ENCODE measurements at regions not wholly inside any gene's neighbourhood (a gene's known extent, or its start where the extent isn't known, plus 50 kb on each side); places are given as distances from the start of the nearest gene placed in this dataset.

DNA sequence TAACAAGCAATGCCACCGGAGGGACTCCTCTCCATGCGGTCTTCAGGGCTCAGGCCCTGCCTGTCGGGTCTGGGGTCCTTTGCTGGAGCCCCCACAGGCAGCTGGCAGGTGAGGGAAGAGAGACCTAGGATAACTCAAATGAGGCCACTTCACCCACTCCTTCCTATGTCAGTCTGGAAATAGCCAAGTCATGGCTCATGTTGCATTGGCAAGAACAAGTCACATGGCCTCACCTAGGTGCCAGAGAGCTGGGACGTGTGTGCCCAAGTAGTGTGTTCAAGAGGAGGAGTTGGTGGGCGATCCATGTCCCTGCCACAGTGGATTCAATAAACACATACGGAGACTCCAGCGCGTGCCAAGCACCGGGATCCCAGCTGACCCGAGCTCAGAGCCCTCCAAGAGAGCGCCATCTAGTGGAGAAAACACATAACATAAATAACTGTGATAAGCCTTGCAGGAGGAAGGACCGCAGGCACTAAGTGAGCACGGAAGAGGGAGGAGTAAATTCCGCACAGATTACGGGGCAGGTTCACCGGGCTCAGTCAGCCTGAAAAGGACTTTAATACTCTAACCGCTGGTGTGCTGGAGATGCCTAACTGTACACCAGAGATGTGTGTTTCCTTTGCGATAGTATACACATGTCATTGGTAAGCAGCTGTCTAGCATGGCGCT lies 580.8 kb downstream of the CCDC171 start:
- ATAC-seq: peak; percentile 74
- intact Hi-C loops (cut with micrococcal nuclease) (loop anchor here (10.0 kb wide), 1 partner anchor 259 kb away; no protein-coding TSS in a partner anchor), in situ Hi-C loops (cut with MboI) (no loop called here)
- DNase-seq (ENCODE audit: extremely low read depth in 1 of 4, low spot score in 3 of 4): peak; percentile 28 to 52 (median 46)
- Histone ChIP-seq H2AFZ (ENCODE audit: low read depth, low read length) (no peak overlapping the region), H3K9me1 (ENCODE audit: control insufficient read depth, insufficient read depth, low read length) (no peaks in the 10 kb centered on the region), H3K27ac (ENCODE audit: extremely low read depth, low read depth, low read length) (no peak overlapping the region), H4K20me1 (replicated peaks; ENCODE audit: control insufficient read depth, insufficient read depth, low read length) (no peaks in the 10 kb centered on the region), H3K4me2 (ENCODE audit: insufficient read depth, low read length) (no peak overlapping the region), H3K79me2 (ENCODE audit: control insufficient read depth, insufficient read depth, low read length) (no peaks in the 10 kb centered on the region), H3K4me1 (replicated peaks in 1 of 2; ENCODE audit: control insufficient read depth in 2 of 2, insufficient read depth in 2 of 2, low read length in 2 of 2) (no peaks in the 10 kb centered on the region), H3K9ac (ENCODE audit: insufficient read depth in 1 of 2, low read depth in 2 of 2, low read length in 2 of 2) (no peak overlapping the region), H3K4me3 (no peak overlapping the region), H3K36me3 (ENCODE audit: control insufficient read depth, insufficient read depth, low read length) (no peaks in the 10 kb centered on the region), H3K27me3 (ENCODE audit: control insufficient read depth in 2 of 2, insufficient read depth in 2 of 2, low read length in 2 of 2) (no peaks in the 10 kb centered on the region), H3K9me3 (replicated peaks; ENCODE audit: control insufficient read depth, insufficient read depth, low read depth, low read length) (no peaks in the 10 kb centered on the region)
- FAIRE-seq: no peak
- TF ChIP-seq, protein P1, sequence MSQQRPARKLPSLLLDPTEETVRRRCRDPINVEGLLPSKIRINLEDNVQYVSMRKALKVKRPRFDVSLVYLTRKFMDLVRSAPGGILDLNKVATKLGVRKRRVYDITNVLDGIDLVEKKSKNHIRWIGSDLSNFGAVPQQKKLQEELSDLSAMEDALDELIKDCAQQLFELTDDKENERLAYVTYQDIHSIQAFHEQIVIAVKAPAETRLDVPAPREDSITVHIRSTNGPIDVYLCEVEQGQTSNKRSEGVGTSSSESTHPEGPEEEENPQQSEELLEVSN (IDR thresholded peaks at IDR 0.05; ENCODE audit: borderline replicate concordance in 1 of 2, extremely low read depth in 1 of 2, insufficient read depth in 1 of 2, insufficient read length in 1 of 2, low read depth in 1 of 2, low read length in 1 of 2, poor library complexity in 1 of 2, severe bottlenecking in 1 of 2): peak in 1 of 2 experiments; percentile 29
- no peak for TF ChIP-seq FOXK2 (conservative IDR thresholded peaks at IDR 0.05 in 1 of 2, IDR thresholded peaks at IDR 0.05 in 1 of 2; ENCODE audit: low read depth in 2 of 2)
- no peak for TF ChIP-seq SIRT6 (IDR thresholded peaks at IDR 0.05; ENCODE audit: low read depth, low read length)
- peak; percentile 33; the same call in 1 of the 2 replicates for TF ChIP-seq TFAP4 (CRISPR knock-in tag; IDR thresholded peaks at IDR 0.05; ENCODE audit: borderline replicate concordance)
- TF ChIP-seq ZNF785 (CRISPR knock-in tag; IDR thresholded peaks at IDR 0.05): no peak
- peak; percentile 11 to 57 (median 38); a peak in 3 of 6 replicates for TF ChIP-seq CTCF (IDR thresholded peaks at IDR 0.05 in 2 of 3, conservative IDR thresholded peaks at IDR 0.05 in 1 of 3; ENCODE audit: insufficient read depth in 2 of 3, low read depth in 1 of 3, low read length in 3 of 3)
- no TSS peak for BruUV-seq (replicated peaks)
- ChIA-PET POLR2A (no interaction called here), CTCF (ENCODE audit: low intra/inter-chr PET ratio) (no interaction called here)
- WGBS (ENCODE audit: insufficient coverage, low coverage, missing lambda C conversion rate): 6% methylated on average over 17 of the region's 19 CpGs

Measured in K562 (cell line).